ENCODE measurements at regions not wholly inside any gene's neighbourhood (a gene's known extent, or its start where the extent isn't known, plus 50 kb on each side); places are given as distances from the start of the nearest gene placed in this dataset.
"Not testable (repeated sequence)": the region's sequence is repeated elsewhere in the genome, so short reads cannot be mapped to it uniquely, and the experiment has no call there.

DNA sequence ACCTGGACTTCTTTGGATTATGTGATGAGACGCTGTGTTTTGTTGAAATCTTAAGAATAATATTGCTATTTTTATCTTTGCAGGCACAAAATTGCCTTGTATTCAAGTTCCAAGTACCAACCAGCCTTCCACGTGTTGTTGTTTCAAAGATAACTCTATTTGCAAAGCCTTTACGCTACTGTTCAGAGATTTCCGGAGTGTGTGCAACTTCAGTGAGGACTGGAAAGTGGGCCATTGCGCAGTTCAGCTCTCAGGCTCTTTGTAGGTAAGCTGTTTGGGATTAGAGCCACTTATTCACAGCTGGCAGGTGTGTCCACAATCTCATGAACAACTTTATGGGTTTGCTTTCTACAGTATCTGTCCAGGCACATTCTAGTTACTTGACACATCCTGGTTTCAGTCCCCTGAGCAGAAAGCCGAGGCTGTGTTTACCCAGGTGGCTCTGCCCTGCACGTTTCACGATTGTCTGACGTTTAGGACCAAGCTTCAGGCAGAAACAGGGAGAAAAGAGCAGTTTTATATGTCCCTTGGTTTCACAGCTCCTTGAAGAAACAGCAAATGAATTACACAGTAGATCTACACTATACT lies 520.3 kb downstream of the PRIM2 start:
- ATAC-seq (ENCODE audit: low FRiP score); H3K9me3 ChIP-seq (ENCODE audit: control insufficient read depth, low read length); H3K36me3 ChIP-seq (ENCODE audit: control insufficient read depth in 1 of 2, insufficient read depth in 2 of 2, low read length in 1 of 2); H3K27ac ChIP-seq (ENCODE audit: low read depth in 1 of 2, low read length in 2 of 2); intact Hi-C loops (cut with DNase I); H3K4me1 ChIP-seq (ENCODE audit: control insufficient read depth in 1 of 2, insufficient read depth in 2 of 2, low read length in 2 of 2); H3K4me3 ChIP-seq (ENCODE audit: low read length in 2 of 2); DNase-seq; H3K27me3 ChIP-seq (ENCODE audit: control insufficient read depth in 1 of 2, insufficient read depth in 2 of 2, low read length in 1 of 2): not testable (repeated sequence)
- 38 to 43% methylated on average over 9 of the region's 9 CpGs for WGBS, 2 donors

DNA sequence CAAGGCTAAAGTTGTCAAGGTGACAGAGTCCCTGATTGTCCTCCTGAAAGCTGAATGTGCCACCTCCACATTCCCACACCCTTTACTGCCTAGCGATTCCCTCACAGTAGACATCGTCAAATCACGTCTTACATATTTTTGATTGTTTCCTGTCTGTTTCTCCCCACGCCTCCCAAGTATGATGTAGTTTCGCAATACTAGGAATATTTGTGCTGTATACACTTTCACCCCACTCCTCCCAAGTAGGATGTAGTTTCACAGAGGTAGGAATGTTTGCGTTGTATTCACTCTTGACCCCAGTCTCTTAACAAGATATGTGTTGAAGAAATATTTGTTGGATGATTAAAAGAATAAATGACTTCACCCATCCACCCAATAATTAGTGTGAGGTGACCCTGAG lies 524.1 kb downstream of the PRIM2 start:
- intact Hi-C loops (cut with DNase I); H3K4me1 ChIP-seq (ENCODE audit: control insufficient read depth in 1 of 2, insufficient read depth in 2 of 2, low read length in 2 of 2); H3K9me3 ChIP-seq (ENCODE audit: control insufficient read depth, low read length); H3K27me3 ChIP-seq (ENCODE audit: control insufficient read depth in 1 of 2, insufficient read depth in 2 of 2, low read length in 1 of 2); ATAC-seq (ENCODE audit: low FRiP score); DNase-seq; H3K36me3 ChIP-seq (ENCODE audit: control insufficient read depth in 1 of 2, insufficient read depth in 2 of 2, low read length in 1 of 2); H3K27ac ChIP-seq (ENCODE audit: low read depth in 1 of 2, low read length in 2 of 2); H3K4me3 ChIP-seq (ENCODE audit: low read length in 2 of 2): not testable (repeated sequence)
- 87 to 88% methylated on average over 6 of the region's 6 CpGs for WGBS, 2 donors

DNA sequence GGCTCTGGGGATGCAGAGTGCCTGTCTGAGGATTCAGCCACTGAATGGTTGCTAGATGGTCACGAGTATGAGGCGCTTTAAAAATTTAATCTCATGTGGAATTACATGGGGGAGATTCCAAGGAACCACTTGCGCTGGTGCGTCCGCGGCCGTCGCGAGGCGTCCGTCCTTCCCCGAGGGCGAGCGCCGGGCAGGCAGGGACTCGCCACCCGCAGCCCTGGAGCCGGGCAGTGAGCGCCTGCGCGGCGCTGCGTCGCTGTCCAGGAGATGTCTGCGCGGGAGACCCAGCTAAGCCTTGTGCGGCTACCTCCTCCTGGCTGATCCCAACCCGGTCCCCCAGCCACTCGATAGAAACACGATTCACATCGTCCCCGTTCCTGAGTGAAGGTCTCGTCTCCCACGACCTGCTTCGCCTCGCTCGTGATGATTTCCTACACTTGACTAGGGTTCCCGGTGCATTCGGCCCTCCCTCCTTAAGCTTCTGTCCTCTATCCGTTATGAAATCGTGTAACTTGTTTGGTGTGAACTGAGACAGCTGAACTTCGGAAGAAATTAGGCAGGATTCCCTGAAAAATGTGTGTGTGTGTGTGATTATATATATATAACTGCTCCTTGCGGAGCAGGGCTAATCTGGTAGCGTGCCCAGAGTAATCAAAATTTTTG lies 536.4 kb downstream of the PRIM2 start:
- H3K27me3 ChIP-seq (ENCODE audit: control insufficient read depth in 1 of 2, insufficient read depth in 2 of 2, low read length in 1 of 2); DNase-seq; H3K4me1 ChIP-seq (ENCODE audit: control insufficient read depth in 1 of 2, insufficient read depth in 2 of 2, low read length in 2 of 2); H3K36me3 ChIP-seq (ENCODE audit: control insufficient read depth in 1 of 2, insufficient read depth in 2 of 2, low read length in 1 of 2); H3K4me3 ChIP-seq (ENCODE audit: low read length in 2 of 2); H3K9me3 ChIP-seq (ENCODE audit: control insufficient read depth, low read length); ATAC-seq (ENCODE audit: low FRiP score); intact Hi-C loops (cut with DNase I); H3K27ac ChIP-seq (ENCODE audit: low read depth in 1 of 2, low read length in 2 of 2): not testable (repeated sequence)
- 1 to 3% methylated on average over 29 to 32 of the region's 44 CpGs for WGBS, 2 donors

- H3K4me3 ChIP-seq (ENCODE audit: low read length in 2 of 2); ATAC-seq (ENCODE audit: low FRiP score); H3K4me1 ChIP-seq (ENCODE audit: control insufficient read depth in 1 of 2, insufficient read depth in 2 of 2, low read length in 2 of 2); H3K27me3 ChIP-seq (ENCODE audit: control insufficient read depth in 1 of 2, insufficient read depth in 2 of 2, low read length in 1 of 2); DNase-seq; intact Hi-C loops (cut with DNase I); H3K36me3 ChIP-seq (ENCODE audit: control insufficient read depth in 1 of 2, insufficient read depth in 2 of 2, low read length in 1 of 2); H3K9me3 ChIP-seq (ENCODE audit: control insufficient read depth, low read length); H3K27ac ChIP-seq (ENCODE audit: low read depth in 1 of 2, low read length in 2 of 2): not testable (repeated sequence)
- WGBS, 2 donors, result 60 to 63% methylated on average over 5 to 6 of the region's 6 CpGs
Observed at GRCh38 chr6:57860481-57861315, 543.3 kb downstream of the PRIM2 start.

DNA sequence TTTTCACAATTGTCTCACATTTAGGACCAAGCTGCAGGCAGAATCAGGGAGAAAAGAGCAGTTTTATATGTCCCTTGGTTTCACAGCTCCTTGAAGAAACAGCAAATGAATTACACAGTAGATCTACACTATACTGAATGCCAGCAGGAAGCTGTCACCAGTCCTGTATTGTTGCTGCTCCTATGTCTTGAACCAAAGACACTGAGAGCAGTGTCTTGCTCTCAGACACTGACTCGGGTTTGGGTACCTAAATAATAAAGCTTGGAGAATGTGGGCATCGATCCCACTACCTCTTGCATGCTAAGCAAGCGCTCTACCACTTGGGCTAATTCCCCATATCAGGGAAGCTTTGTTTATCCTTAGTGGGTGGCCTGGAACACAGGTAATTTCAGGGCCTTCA lies 552.7 kb downstream of the PRIM2 start:
- DNase-seq; H3K4me3 ChIP-seq (ENCODE audit: low read length in 2 of 2); H3K27me3 ChIP-seq (ENCODE audit: control insufficient read depth in 1 of 2, insufficient read depth in 2 of 2, low read length in 1 of 2); H3K4me1 ChIP-seq (ENCODE audit: control insufficient read depth in 1 of 2, insufficient read depth in 2 of 2, low read length in 2 of 2); H3K36me3 ChIP-seq (ENCODE audit: control insufficient read depth in 1 of 2, insufficient read depth in 2 of 2, low read length in 1 of 2); ATAC-seq (ENCODE audit: low FRiP score); H3K9me3 ChIP-seq (ENCODE audit: control insufficient read depth, low read length); H3K27ac ChIP-seq (ENCODE audit: low read depth in 1 of 2, low read length in 2 of 2); intact Hi-C loops (cut with DNase I): not testable (repeated sequence)
- WGBS, 2 donors, result 42 to 47% methylated on average over 3 of the region's 3 CpGs

- H3K4me3 ChIP-seq (ENCODE audit: low read length in 2 of 2); H3K9me3 ChIP-seq (ENCODE audit: control insufficient read depth, low read length); H3K4me1 ChIP-seq (ENCODE audit: control insufficient read depth in 1 of 2, insufficient read depth in 2 of 2, low read length in 2 of 2); ATAC-seq (ENCODE audit: low FRiP score); H3K36me3 ChIP-seq (ENCODE audit: control insufficient read depth in 1 of 2, insufficient read depth in 2 of 2, low read length in 1 of 2); H3K27me3 ChIP-seq (ENCODE audit: control insufficient read depth in 1 of 2, insufficient read depth in 2 of 2, low read length in 1 of 2); intact Hi-C loops (cut with DNase I); DNase-seq; H3K27ac ChIP-seq (ENCODE audit: low read depth in 1 of 2, low read length in 2 of 2): not testable (repeated sequence)
- WGBS, 2 donors, result 74 to 82% methylated on average over 7 of the region's 7 CpGs
Observed at GRCh38 chr6:57873424-57873823, 556.0 kb downstream of the PRIM2 start.

- ATAC-seq (ENCODE audit: low FRiP score); DNase-seq; H3K4me1 ChIP-seq (ENCODE audit: control insufficient read depth in 1 of 2, insufficient read depth in 2 of 2, low read length in 2 of 2); H3K27ac ChIP-seq (ENCODE audit: low read depth in 1 of 2, low read length in 2 of 2); H3K36me3 ChIP-seq (ENCODE audit: control insufficient read depth in 1 of 2, insufficient read depth in 2 of 2, low read length in 1 of 2); H3K9me3 ChIP-seq (ENCODE audit: control insufficient read depth, low read length); intact Hi-C loops (cut with DNase I); H3K4me3 ChIP-seq (ENCODE audit: low read length in 2 of 2); H3K27me3 ChIP-seq (ENCODE audit: control insufficient read depth in 1 of 2, insufficient read depth in 2 of 2, low read length in 1 of 2): not testable (repeated sequence)
- 85 to 89% methylated on average over 2 of the region's 2 CpGs for WGBS, 2 donors
Observed at GRCh38 chr6:57876659-57877058, 559.2 kb downstream of the PRIM2 start.

GRCh38 chr6:57877729-57878128 lies 560.3 kb downstream of the PRIM2 start:
- H3K27me3 ChIP-seq (ENCODE audit: control insufficient read depth in 1 of 2, insufficient read depth in 2 of 2, low read length in 1 of 2); ATAC-seq (ENCODE audit: low FRiP score); H3K27ac ChIP-seq (ENCODE audit: low read depth in 1 of 2, low read length in 2 of 2); intact Hi-C loops (cut with DNase I); H3K4me1 ChIP-seq (ENCODE audit: control insufficient read depth in 1 of 2, insufficient read depth in 2 of 2, low read length in 2 of 2); H3K36me3 ChIP-seq (ENCODE audit: control insufficient read depth in 1 of 2, insufficient read depth in 2 of 2, low read length in 1 of 2); H3K9me3 ChIP-seq (ENCODE audit: control insufficient read depth, low read length); H3K4me3 ChIP-seq (ENCODE audit: low read length in 2 of 2); DNase-seq: not testable (repeated sequence)
- 85 to 88% methylated on average over 3 of the region's 3 CpGs for WGBS, 2 donors
